K562 (cell line): ENCODE measurements at regions not wholly inside any gene's neighbourhood (a gene's known extent, or its start where the extent isn't known, plus 50 kb on each side); places are given as distances from the start of the nearest gene placed in this dataset.

Experiments
- TF ChIP-seq, protein P1 (sequence below): fragments of 450-650 bp; IDR thresholded peaks from 2 replicates; pipeline ENCODE4 v1.6.1; 2016; ENCODE audit warnings: mild to moderate bottlenecking, moderate library complexity

DNA sequence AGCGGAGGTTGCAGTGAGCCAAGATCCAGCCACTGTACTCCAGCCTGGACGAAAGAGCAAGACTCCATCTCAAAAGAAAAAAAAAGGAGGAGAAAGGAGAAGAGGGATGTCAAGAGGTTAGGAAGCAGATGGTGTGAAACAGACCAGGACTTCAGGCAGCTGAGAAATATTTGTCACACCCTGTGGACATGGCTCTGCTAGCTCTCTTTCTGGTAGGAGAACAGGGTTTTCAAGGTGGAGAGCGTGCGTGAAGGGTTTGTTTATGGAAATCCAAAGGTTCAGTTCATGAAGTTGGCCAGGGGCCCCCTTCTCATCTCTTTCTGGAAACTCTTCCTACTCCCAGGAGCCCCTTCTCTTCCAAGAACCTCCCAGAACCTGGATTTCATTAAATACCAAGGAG lies 110.8 kb upstream of the GALNT17 start (continued):
- TF ChIP-seq, protein P1, sequence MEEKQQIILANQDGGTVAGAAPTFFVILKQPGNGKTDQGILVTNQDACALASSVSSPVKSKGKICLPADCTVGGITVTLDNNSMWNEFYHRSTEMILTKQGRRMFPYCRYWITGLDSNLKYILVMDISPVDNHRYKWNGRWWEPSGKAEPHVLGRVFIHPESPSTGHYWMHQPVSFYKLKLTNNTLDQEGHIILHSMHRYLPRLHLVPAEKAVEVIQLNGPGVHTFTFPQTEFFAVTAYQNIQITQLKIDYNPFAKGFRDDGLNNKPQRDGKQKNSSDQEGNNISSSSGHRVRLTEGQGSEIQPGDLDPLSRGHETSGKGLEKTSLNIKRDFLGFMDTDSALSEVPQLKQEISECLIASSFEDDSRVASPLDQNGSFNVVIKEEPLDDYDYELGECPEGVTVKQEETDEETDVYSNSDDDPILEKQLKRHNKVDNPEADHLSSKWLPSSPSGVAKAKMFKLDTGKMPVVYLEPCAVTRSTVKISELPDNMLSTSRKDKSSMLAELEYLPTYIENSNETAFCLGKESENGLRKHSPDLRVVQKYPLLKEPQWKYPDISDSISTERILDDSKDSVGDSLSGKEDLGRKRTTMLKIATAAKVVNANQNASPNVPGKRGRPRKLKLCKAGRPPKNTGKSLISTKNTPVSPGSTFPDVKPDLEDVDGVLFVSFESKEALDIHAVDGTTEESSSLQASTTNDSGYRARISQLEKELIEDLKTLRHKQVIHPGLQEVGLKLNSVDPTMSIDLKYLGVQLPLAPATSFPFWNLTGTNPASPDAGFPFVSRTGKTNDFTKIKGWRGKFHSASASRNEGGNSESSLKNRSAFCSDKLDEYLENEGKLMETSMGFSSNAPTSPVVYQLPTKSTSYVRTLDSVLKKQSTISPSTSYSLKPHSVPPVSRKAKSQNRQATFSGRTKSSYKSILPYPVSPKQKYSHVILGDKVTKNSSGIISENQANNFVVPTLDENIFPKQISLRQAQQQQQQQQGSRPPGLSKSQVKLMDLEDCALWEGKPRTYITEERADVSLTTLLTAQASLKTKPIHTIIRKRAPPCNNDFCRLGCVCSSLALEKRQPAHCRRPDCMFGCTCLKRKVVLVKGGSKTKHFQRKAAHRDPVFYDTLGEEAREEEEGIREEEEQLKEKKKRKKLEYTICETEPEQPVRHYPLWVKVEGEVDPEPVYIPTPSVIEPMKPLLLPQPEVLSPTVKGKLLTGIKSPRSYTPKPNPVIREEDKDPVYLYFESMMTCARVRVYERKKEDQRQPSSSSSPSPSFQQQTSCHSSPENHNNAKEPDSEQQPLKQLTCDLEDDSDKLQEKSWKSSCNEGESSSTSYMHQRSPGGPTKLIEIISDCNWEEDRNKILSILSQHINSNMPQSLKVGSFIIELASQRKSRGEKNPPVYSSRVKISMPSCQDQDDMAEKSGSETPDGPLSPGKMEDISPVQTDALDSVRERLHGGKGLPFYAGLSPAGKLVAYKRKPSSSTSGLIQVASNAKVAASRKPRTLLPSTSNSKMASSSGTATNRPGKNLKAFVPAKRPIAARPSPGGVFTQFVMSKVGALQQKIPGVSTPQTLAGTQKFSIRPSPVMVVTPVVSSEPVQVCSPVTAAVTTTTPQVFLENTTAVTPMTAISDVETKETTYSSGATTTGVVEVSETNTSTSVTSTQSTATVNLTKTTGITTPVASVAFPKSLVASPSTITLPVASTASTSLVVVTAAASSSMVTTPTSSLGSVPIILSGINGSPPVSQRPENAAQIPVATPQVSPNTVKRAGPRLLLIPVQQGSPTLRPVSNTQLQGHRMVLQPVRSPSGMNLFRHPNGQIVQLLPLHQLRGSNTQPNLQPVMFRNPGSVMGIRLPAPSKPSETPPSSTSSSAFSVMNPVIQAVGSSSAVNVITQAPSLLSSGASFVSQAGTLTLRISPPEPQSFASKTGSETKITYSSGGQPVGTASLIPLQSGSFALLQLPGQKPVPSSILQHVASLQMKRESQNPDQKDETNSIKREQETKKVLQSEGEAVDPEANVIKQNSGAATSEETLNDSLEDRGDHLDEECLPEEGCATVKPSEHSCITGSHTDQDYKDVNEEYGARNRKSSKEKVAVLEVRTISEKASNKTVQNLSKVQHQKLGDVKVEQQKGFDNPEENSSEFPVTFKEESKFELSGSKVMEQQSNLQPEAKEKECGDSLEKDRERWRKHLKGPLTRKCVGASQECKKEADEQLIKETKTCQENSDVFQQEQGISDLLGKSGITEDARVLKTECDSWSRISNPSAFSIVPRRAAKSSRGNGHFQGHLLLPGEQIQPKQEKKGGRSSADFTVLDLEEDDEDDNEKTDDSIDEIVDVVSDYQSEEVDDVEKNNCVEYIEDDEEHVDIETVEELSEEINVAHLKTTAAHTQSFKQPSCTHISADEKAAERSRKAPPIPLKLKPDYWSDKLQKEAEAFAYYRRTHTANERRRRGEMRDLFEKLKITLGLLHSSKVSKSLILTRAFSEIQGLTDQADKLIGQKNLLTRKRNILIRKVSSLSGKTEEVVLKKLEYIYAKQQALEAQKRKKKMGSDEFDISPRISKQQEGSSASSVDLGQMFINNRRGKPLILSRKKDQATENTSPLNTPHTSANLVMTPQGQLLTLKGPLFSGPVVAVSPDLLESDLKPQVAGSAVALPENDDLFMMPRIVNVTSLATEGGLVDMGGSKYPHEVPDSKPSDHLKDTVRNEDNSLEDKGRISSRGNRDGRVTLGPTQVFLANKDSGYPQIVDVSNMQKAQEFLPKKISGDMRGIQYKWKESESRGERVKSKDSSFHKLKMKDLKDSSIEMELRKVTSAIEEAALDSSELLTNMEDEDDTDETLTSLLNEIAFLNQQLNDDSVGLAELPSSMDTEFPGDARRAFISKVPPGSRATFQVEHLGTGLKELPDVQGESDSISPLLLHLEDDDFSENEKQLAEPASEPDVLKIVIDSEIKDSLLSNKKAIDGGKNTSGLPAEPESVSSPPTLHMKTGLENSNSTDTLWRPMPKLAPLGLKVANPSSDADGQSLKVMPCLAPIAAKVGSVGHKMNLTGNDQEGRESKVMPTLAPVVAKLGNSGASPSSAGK = no peak
